Liver (tissue), 8 donors: ENCODE measurements at regions not wholly inside any gene's neighbourhood (a gene's known extent, or its start where the extent isn't known, plus 50 kb on each side); places are given as distances from the start of the nearest gene placed in this dataset.
A peak's percentile ranks its signal among the peaks of the same experiment; 100 is the strongest.

Experiments used
- DNase-seq: peaks from one replicate; pipeline ENCODE4 v3.0.0-alpha.2; 2017; ENCODE audit warnings: low spot score
- H3K27ac ChIP-seq, 2 donors: one replicate each; pipeline ENCODE4 v1.7.0; 2013; ENCODE audit warnings: inconsistent platforms in 2 of 2, low read length in 2 of 2, control low read depth in 1 of 2, low read depth in 1 of 2, mild to moderate bottlenecking in 1 of 2
- H3K27me3 ChIP-seq, 4 donors: one replicate each; pipeline versions ENCODE4 v1.6.1 to v1.7.0; 2013; ENCODE audit warnings: low read length in 3 of 4, inconsistent platforms in 1 of 4, mild to moderate bottlenecking in 1 of 4, moderate library complexity in 1 of 4; ENCODE audit not compliant: control insufficient read depth in 4 of 4, insufficient read depth in 4 of 4
- H3K36me3 ChIP-seq, 4 donors: one replicate each; pipeline versions ENCODE4 v1.6.1 to v1.7.0; 2013; ENCODE audit warnings: low read length in 3 of 4, mild to moderate bottlenecking in 3 of 4, low read depth in 1 of 4, moderate library complexity in 1 of 4; ENCODE audit not compliant: control insufficient read depth in 4 of 4, insufficient read depth in 3 of 4
- H3K4me1 ChIP-seq, 4 donors: one replicate each; pipeline versions ENCODE4 v1.6.1 to v1.7.0; 2013; ENCODE audit warnings: low read length in 3 of 4, mild to moderate bottlenecking in 3 of 4, moderate library complexity in 1 of 4; ENCODE audit not compliant: control insufficient read depth in 4 of 4, insufficient read depth in 4 of 4
- H3K4me3 ChIP-seq, 3 donors: one replicate each; pipeline versions ENCODE4 v1.6.1 to v1.7.0; 2013; ENCODE audit warnings: low read length in 3 of 3, control low read depth in 1 of 3, low read depth in 1 of 3, mild to moderate bottlenecking in 1 of 3
- H3K9ac ChIP-seq, 2 donors: one replicate each; pipeline ENCODE4 v1.7.0; 2013; ENCODE audit warnings: low read length in 2 of 2, mild to moderate bottlenecking in 2 of 2, moderate library complexity in 2 of 2, control low read depth in 1 of 2, low read depth in 1 of 2
- H3K9me3 ChIP-seq, 4 donors: one replicate each; pipeline versions ENCODE4 v1.6.1 to v1.7.0; 2013; ENCODE audit warnings: low read length in 3 of 4; ENCODE audit not compliant: control insufficient read depth in 4 of 4
- ATF3 ChIP-seq: IDR thresholded peaks from 2 replicates; pipeline ENCODE4 v1.6.1; 2016; ENCODE audit warnings: antibody characterized with exemption
- CTCF ChIP-seq: fragments of 150-350 bp; IDR thresholded peaks from 2 replicates; pipeline ENCODE4 v1.5.1; 2017; ENCODE audit warnings: improper control_type of control experiment, low read depth, low read length; ENCODE audit not compliant: missing input control
- EGR1 ChIP-seq, 2 donors: IDR thresholded peaks; 2 replicates each; pipeline ENCODE4 v1.6.1; 2016 to 2018; ENCODE audit warnings: antibody characterized with exemption in 2 of 2, low read depth in 2 of 2
- FOXA1 ChIP-seq: IDR thresholded peaks from 2 replicates; pipeline ENCODE4 v1.6.1; 2016; ENCODE audit warnings: antibody characterized with exemption
- FOXA2 ChIP-seq: IDR thresholded peaks from 2 replicates; pipeline ENCODE4 v1.6.1; 2016; ENCODE audit warnings: antibody characterized with exemption
- GABPA ChIP-seq, 2 donors: IDR thresholded peaks in 1 of 2; conservative IDR thresholded peaks in 1 of 2; 2 replicates each; pipeline ENCODE4 v1.6.1; 2016; ENCODE audit warnings: antibody characterized with exemption in 2 of 2, mild to moderate bottlenecking in 1 of 2, moderate library complexity in 1 of 2
- HNF4A ChIP-seq, 2 donors: conservative IDR thresholded peaks; 2 replicates each; pipeline ENCODE4 v1.6.1; 2016; ENCODE audit warnings: antibody characterized with exemption in 2 of 2, mild to moderate bottlenecking in 2 of 2
- HNF4G ChIP-seq: IDR thresholded peaks from 2 replicates; pipeline ENCODE4 v1.6.1; 2016; ENCODE audit warnings: antibody characterized with exemption
- NR2F2 ChIP-seq: IDR thresholded peaks from 2 replicates; pipeline ENCODE4 v1.6.1; 2016; ENCODE audit warnings: antibody characterized with exemption
- RAD21 ChIP-seq, 2 donors: IDR thresholded peaks; 2 replicates each; pipeline ENCODE4 v1.6.1; 2016; ENCODE audit warnings: antibody characterized with exemption in 2 of 2, mild to moderate bottlenecking in 2 of 2
- REST ChIP-seq: IDR thresholded peaks from 2 replicates; pipeline ENCODE4 v1.6.1; 2016; ENCODE audit warnings: antibody characterized with exemption, mild to moderate bottlenecking
- SP1 ChIP-seq: IDR thresholded peaks from 2 replicates; pipeline ENCODE4 v1.6.1; 2018; ENCODE audit warnings: antibody characterized with exemption, mild to moderate bottlenecking
- ZBTB33 ChIP-seq: IDR thresholded peaks from 2 replicates; pipeline ENCODE4 v1.6.1; 2016; ENCODE audit warnings: antibody characterized with exemption
- WGBS: extraction: QIAGEN DNeasy Blood & Tissue Kit; methylation state at CpG from one replicate; pipeline ENCODE4 v1.1.7; 2013; 5-methylcytosine and 5-hydroxymethylcytosine counted together
- donor health status: healthy.
- donor health status: healthy.
- donor health status: healthy.
- donor health status: healthy.
- donor health status: healthy.

DNA sequence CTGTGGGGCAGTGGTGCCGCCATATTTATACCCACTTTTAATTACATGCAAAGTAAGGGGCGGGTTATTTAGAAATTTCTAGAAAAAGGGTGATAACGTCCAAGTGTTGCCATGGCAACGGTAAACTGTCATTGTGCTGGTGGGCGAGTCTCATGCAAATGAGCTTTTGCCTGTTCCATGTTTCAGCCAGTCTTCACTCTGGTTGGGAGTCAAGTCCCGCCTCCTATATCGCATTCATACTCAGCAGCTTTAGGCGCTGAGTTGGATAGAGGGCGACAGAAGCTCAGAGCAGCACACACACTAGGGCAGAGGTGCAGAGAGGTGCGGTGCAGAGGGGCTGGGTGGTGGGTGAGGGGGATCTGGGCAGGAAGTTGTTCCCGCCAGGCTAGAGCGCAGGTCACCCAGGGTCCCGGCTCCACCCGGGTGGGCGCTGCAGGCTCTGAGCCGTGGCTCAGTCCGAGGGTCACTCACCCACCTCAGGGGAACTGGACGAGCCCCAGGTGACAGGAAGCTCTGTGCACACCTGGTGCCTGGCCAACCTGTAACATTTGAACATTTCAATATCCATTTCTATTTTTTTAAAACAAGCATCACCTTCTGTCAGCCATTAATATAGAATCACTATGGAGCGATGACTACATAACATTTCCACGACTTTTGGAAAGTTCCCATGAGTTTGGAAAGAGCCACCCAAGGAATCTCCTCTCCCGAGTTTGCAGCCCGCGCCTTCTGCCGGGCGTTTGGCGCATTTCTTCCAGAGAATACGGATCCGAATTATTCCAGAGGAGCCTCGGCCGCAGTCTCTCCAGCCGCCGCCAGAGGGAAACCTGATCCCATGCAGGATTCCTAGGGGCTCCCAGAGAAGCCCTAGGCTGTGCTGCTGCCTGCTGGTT is 89.1 kb upstream of the PHACTR3 start:
- DNase-seq, result peak; percentile 70

GRCh38 chr20:59515906-59516209 is 88.5 kb upstream of the PHACTR3 start:
- Histone ChIP-seq H3K27ac (no peak overlapping the region), H3K27me3 (peaks cover 0 to 12% (median 2%) of the 10 kb centered on the region in 4 donors), H3K4me1 (no peaks in the 10 kb centered on the region), H3K9ac (no peak overlapping the region), H3K36me3 (no peaks in the 10 kb centered on the region), H3K4me3 (no peak overlapping the region), H3K9me3 (no peaks in the 10 kb centered on the region)
- WGBS, result 70% methylated on average over 3 of the region's 3 CpGs
- no peak for DNase-seq
- no peak for TF ChIP-seq REST
- no peak for TF ChIP-seq SP1
- TF ChIP-seq ZBTB33, result no peak
- TF ChIP-seq FOXA1, result no peak
- no peak for TF ChIP-seq HNF4A (conservative IDR thresholded peaks at IDR 0.05)
- no peak for TF ChIP-seq FOXA2
- TF ChIP-seq GABPA (IDR thresholded peaks at IDR 0.05 in 1 of 2, conservative IDR thresholded peaks at IDR 0.05 in 1 of 2), result no peak
- no peak for TF ChIP-seq ATF3
- no peak for TF ChIP-seq HNF4G
- TF ChIP-seq NR2F2, result no peak

More for the DNA sequence above, 89.1 kb upstream of the PHACTR3 start:
- Histone ChIP-seq H3K4me1 (no peaks in the 10 kb centered on the region), H3K27me3 (peaks cover 0 to 12% (median 2%) of the 10 kb centered on the region in 4 donors), H3K27ac (no peak overlapping the region), H3K9ac (no peak overlapping the region), H3K4me3 (no peak overlapping the region), H3K9me3 (no peaks in the 10 kb centered on the region), H3K36me3 (no peaks in the 10 kb centered on the region)
- 24% methylated on average over 32 of the region's 32 CpGs for WGBS
- peak; percentile 88 for TF ChIP-seq CTCF
- TF ChIP-seq ZBTB33, result no peak
- TF ChIP-seq RAD21 (IDR thresholded peaks at IDR 0.05), result peak; percentile 68 to 76
- TF ChIP-seq EGR1 (IDR thresholded peaks at IDR 0.05; ENCODE audit: low read depth in 2 of 2), result no peak
